ENCODE measurements at regions not wholly inside any gene's neighbourhood (a gene's known extent, or its start where the extent isn't known, plus 50 kb on each side); places are given as distances from the start of the nearest gene placed in this dataset.

GRCh38 chr11:128642571-128642970 is 51.3 kb upstream of the FLI1 start:
- H3K27ac ChIP-seq (ENCODE audit: low read length) = no peak overlapping the region
- no peak overlapping the region for H3K4me3 ChIP-seq (ENCODE audit: low read length)
- no peak for ATAC-seq
- intact Hi-C loops (cut with DNase I) = no loop called here
- no peak for DNase-seq
- no peaks in the 10 kb centered on the region for H3K4me1 ChIP-seq (ENCODE audit: control insufficient read depth, insufficient read depth, low read length)
- no peaks in the 10 kb centered on the region for H3K9me3 ChIP-seq (ENCODE audit: control insufficient read depth, low read length)
- H3K27me3 ChIP-seq (ENCODE audit: control insufficient read depth, insufficient read depth) = no peaks in the 10 kb centered on the region
- 88% methylated on average over 2 of the region's 2 CpGs for WGBS

- DNase-seq (no peak), ATAC-seq (peak in 1 of 2 donors; percentile 53)
- Histone ChIP-seq H3K9me3 (ENCODE audit: control insufficient read depth, low read length) (no peaks in the 10 kb centered on the region), H3K4me3 (ENCODE audit: low read length) (no peak overlapping the region), H3K4me1 (ENCODE audit: control insufficient read depth, insufficient read depth, low read length) (no peaks in the 10 kb centered on the region), H3K27ac (ENCODE audit: low read length) (no peak overlapping the region), H3K27me3 (ENCODE audit: control insufficient read depth, insufficient read depth) (no peaks in the 10 kb centered on the region)
- intact Hi-C loops (cut with DNase I) = no loop called here
- 90% methylated on average over 12 of the region's 12 CpGs for WGBS
Observed at GRCh38 chr11:128643661-128644317, 50.1 kb upstream of the FLI1 start.
